GM21515 (cell line): ENCODE measurements at regions not wholly inside any gene's neighbourhood (a gene's known extent, or its start where the extent isn't known, plus 50 kb on each side); places are given as distances from the start of the nearest gene placed in this dataset.
"Not testable (repeated sequence)": the region's sequence is repeated elsewhere in the genome, so short reads cannot be mapped to it uniquely, and the experiment has no call there.

Experiments
- ATAC-seq: cut with Tn5 transposase; IDR thresholded peaks from one replicate; pipeline ENCODE4 v1.9.1; 2021; ENCODE audit not compliant: unreplicated experiment

GRCh38 chr2:19207452-19207851 lies 151.0 kb downstream of the OSR1 start:
- ATAC-seq = no peak

GRCh38 chr2:19205983-19206533 lies 152.4 kb downstream of the OSR1 start:
- no peak for ATAC-seq

GRCh38 chr2:19203866-19204265 lies 154.6 kb downstream of the OSR1 start:
- no peak for ATAC-seq

GRCh38 chr2:19201911-19202462 lies 156.4 kb downstream of the OSR1 start:
- no peak for ATAC-seq

GRCh38 chr2:19198381-19198780 lies 160.0 kb downstream of the OSR1 start:
- no peak for ATAC-seq

- no peak for ATAC-seq
Observed at GRCh38 chr2:19195661-19196060, 162.8 kb downstream of the OSR1 start.

- ATAC-seq = no peak
Observed at GRCh38 chr2:19189391-19189790, 169.0 kb downstream of the OSR1 start.

GRCh38 chr2:19187323-19188020 lies 171.0 kb downstream of the OSR1 start:
- ATAC-seq = no peak

GRCh38 chr2:19185086-19185485 lies 173.3 kb downstream of the OSR1 start:
- ATAC-seq = no peak

- no peak for ATAC-seq
Observed at GRCh38 chr2:19178175-19178574, 180.2 kb downstream of the OSR1 start.

- ATAC-seq = no peak
Observed at GRCh38 chr2:19176977-19177376, 181.4 kb downstream of the OSR1 start.

- no peak for ATAC-seq
Observed at GRCh38 chr2:19176172-19176852, 182.1 kb downstream of the OSR1 start.

GRCh38 chr2:19174176-19174575 lies 184.2 kb downstream of the OSR1 start:
- ATAC-seq = no peak

- ATAC-seq = no peak
Observed at GRCh38 chr2:19171409-19171808, 187.0 kb downstream of the OSR1 start.

GRCh38 chr2:19169134-19169768 lies 189.2 kb downstream of the OSR1 start:
- ATAC-seq = no peak

GRCh38 chr2:19164099-19164498 lies 194.3 kb downstream of the OSR1 start:
- ATAC-seq = not testable (repeated sequence)

- no peak for ATAC-seq
Observed at GRCh38 chr2:19158896-19159295, 199.5 kb downstream of the OSR1 start.

GRCh38 chr2:19158211-19158610 lies 200.2 kb downstream of the OSR1 start:
- ATAC-seq = no peak

GRCh38 chr2:19156646-19157045 lies 201.8 kb downstream of the OSR1 start:
- no peak for ATAC-seq

GRCh38 chr2:19150726-19151125 lies 207.7 kb downstream of the OSR1 start:
- ATAC-seq = no peak

- no peak for ATAC-seq
Observed at GRCh38 chr2:19146867-19147266, 211.6 kb downstream of the OSR1 start.
